PC-3 (cell line): ENCODE measurements at regions not wholly inside any gene's neighbourhood (a gene's known extent, or its start where the extent isn't known, plus 50 kb on each side); places are given as distances from the start of the nearest gene placed in this dataset.

Experiments used
- EZH2 ChIP-seq: fragments of 300-600 bp; sonication (generic); IDR thresholded peaks from one replicate; pipeline ENCODE4 v1.6.1; 2017; ENCODE audit warnings: antibody characterized with exemption, mild to moderate bottlenecking, low read length; ENCODE audit not compliant: unreplicated experiment
- TF ChIP-seq, protein P1 (sequence below): fragments of 300-600 bp; sonication (generic); conservative IDR thresholded peaks from 2 replicates; pipeline ENCODE4 v1.5.1; 2017; ENCODE audit warnings: antibody characterized with exemption, low read depth, mild to moderate bottlenecking, low read length

DNA sequence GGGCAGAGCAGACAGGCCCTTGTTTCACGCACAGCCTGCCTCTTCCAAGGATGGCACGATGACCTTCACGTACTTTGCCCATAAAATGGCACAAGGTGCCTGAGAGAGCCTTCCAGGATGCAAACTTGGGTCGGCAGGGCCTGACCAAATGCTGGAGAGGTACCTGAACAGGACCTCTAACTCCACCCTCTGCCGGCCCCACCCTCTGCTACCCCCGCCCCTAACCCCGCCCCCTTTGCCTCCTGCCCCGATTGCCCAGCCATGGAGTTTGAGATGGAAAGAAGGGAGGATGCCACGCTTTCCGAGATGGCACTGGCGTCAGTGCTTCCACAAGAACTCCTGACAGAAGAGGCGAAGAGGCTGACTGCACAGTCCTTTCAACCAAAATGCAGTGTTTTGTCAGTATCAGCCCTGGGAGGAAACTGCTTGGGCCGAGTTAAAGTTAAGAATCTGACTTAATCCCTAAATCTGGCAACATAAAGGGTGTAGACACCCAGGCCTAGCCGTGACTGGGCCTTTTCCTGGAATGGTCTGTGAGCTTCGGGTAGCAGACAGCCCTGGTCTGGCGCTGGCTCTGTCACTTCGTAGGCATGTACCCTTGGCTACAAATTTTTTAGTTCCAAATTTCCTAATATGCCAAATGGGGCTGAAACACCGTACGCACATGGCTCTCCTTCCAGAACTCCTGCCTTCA, 230.3 kb upstream of the RGMA start:
- TF ChIP-seq, protein P1, sequence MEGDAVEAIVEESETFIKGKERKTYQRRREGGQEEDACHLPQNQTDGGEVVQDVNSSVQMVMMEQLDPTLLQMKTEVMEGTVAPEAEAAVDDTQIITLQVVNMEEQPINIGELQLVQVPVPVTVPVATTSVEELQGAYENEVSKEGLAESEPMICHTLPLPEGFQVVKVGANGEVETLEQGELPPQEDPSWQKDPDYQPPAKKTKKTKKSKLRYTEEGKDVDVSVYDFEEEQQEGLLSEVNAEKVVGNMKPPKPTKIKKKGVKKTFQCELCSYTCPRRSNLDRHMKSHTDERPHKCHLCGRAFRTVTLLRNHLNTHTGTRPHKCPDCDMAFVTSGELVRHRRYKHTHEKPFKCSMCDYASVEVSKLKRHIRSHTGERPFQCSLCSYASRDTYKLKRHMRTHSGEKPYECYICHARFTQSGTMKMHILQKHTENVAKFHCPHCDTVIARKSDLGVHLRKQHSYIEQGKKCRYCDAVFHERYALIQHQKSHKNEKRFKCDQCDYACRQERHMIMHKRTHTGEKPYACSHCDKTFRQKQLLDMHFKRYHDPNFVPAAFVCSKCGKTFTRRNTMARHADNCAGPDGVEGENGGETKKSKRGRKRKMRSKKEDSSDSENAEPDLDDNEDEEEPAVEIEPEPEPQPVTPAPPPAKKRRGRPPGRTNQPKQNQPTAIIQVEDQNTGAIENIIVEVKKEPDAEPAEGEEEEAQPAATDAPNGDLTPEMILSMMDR: no peak
- no peak for TF ChIP-seq EZH2
